SK-N-SH treated with all-trans-retinoic acid at 6 μM for 48 hours (cell line): ENCODE measurements at regions not wholly inside any gene's neighbourhood (a gene's known extent, or its start where the extent isn't known, plus 50 kb on each side); places are given as distances from the start of the nearest gene placed in this dataset.

Experiments used
- ATAC-seq: fragments of 200-7000 bp; cut with Tn5 transposase; 3 replicates; pipeline ENCODE4 v1.9.1; 2020; ENCODE audit warnings: mild to moderate bottlenecking, moderate library complexity
- ARNTL ChIP-seq: fragments of 450-650 bp; formaldehyde crosslinking; IDR thresholded peaks from 2 replicates; pipeline ENCODE4 v1.5.0; 2020; ENCODE audit warnings: low read depth, mild to moderate bottlenecking, moderate library complexity, borderline replicate concordance
- BACH2 ChIP-seq: fragments of 250-450 bp; sonication (Bioruptor Pico); IDR thresholded peaks from 2 replicates; pipeline ENCODE4 v1.9.0; 2021; ENCODE audit warnings: mild to moderate bottlenecking, borderline replicate concordance
- CREB5 ChIP-seq: fragments of 250-450 bp; sonication (Bioruptor Pico); IDR thresholded peaks from 2 replicates; pipeline ENCODE4 v1.5.1; 2020; ENCODE audit warnings: low read depth, mild to moderate bottlenecking, moderate library complexity
- CSDC2 ChIP-seq: fragments of 250-450 bp; sonication (Bioruptor Pico); IDR thresholded peaks from 2 replicates; pipeline ENCODE4 v1.5.0; 2020; ENCODE audit warnings: mild to moderate bottlenecking, moderate library complexity
- CSRNP3 ChIP-seq: fragments of 250-450 bp; sonication (Bioruptor Pico); IDR thresholded peaks from 2 replicates; pipeline ENCODE4 v1.5.1; 2021; ENCODE audit warnings: mild to moderate bottlenecking, moderate library complexity
- ESRRG ChIP-seq: fragments of 250-450 bp; sonication (Bioruptor Pico); IDR thresholded peaks from 2 replicates; pipeline ENCODE4 v1.6.1; 2021; ENCODE audit warnings: mild to moderate bottlenecking
- ISL1 ChIP-seq: fragments of 250-450 bp; sonication (Bioruptor Pico); IDR thresholded peaks from 2 replicates; pipeline ENCODE4 v2.1.2; 2022; ENCODE audit warnings: mild to moderate bottlenecking, moderate library complexity
- OSR1 ChIP-seq: fragments of 250-450 bp; sonication (Bioruptor Pico); IDR thresholded peaks from 2 replicates; pipeline ENCODE4 v1.8.0; 2022; ENCODE audit warnings: moderate library complexity, mild to moderate bottlenecking, inconsistent platforms
- PATZ1 ChIP-seq: fragments of 250-450 bp; sonication (Bioruptor Pico); IDR thresholded peaks from 2 replicates; pipeline ENCODE4 v1.8.0; 2020; ENCODE audit warnings: mild to moderate bottlenecking, moderate library complexity, borderline replicate concordance
- POU6F1 ChIP-seq: fragments of 250-450 bp; sonication (Bioruptor Pico); IDR thresholded peaks from 2 replicates; pipeline ENCODE4 v1.8.0; 2021; ENCODE audit warnings: low read depth, mild to moderate bottlenecking, moderate library complexity, borderline replicate concordance
- PPARA ChIP-seq: fragments of 250-450 bp; sonication (Bioruptor Pico); IDR thresholded peaks from 2 replicates; pipeline ENCODE4 v1.5.0; 2020; ENCODE audit warnings: mild to moderate bottlenecking, borderline replicate concordance
- RARB ChIP-seq: fragments of 250-450 bp; sonication (Bioruptor Pico); IDR thresholded peaks from 2 replicates; pipeline ENCODE4 v1.8.0; 2021; ENCODE audit warnings: mild to moderate bottlenecking, moderate library complexity
- SNAI2 ChIP-seq: fragments of 250-450 bp; sonication (Bioruptor Pico); IDR thresholded peaks from 2 replicates; pipeline ENCODE4 v1.5.0; 2020; ENCODE audit warnings: mild to moderate bottlenecking, moderate library complexity
- TCF4 ChIP-seq: fragments of 250-450 bp; sonication (Bioruptor Pico); IDR thresholded peaks from 2 replicates; pipeline ENCODE4 v1.8.0; 2021; ENCODE audit warnings: mild to moderate bottlenecking, moderate library complexity, borderline replicate concordance
- TOX ChIP-seq: fragments of 250-450 bp; sonication (Bioruptor Pico); IDR thresholded peaks from 2 replicates; pipeline ENCODE4 v1.8.0; 2021; ENCODE audit warnings: mild to moderate bottlenecking, moderate library complexity, borderline replicate concordance
- TSHZ2 ChIP-seq: fragments of 250-450 bp; sonication (Bioruptor Pico); IDR thresholded peaks from 2 replicates; pipeline ENCODE4 v1.5.0; 2020; ENCODE audit warnings: mild to moderate bottlenecking, moderate library complexity
- ZC3H10 ChIP-seq: fragments of 250-450 bp; sonication (Bioruptor Pico); IDR thresholded peaks from 2 replicates; pipeline ENCODE4 v1.5.1; 2021; ENCODE audit warnings: mild to moderate bottlenecking, moderate library complexity
- ZFP3 ChIP-seq: fragments of 250-450 bp; sonication (Bioruptor Pico); IDR thresholded peaks from 2 replicates; pipeline ENCODE4 v1.5.0; 2020; ENCODE audit warnings: mild to moderate bottlenecking, moderate library complexity
- ZFP30 ChIP-seq: fragments of 450-650 bp; formaldehyde crosslinking; IDR thresholded peaks from 2 replicates; pipeline ENCODE4 v1.5.0; 2022; ENCODE audit warnings: mild to moderate bottlenecking, moderate library complexity
- ZNF565 ChIP-seq: fragments of 450-650 bp; formaldehyde crosslinking; conservative IDR thresholded peaks from 2 replicates; pipeline ENCODE4 v1.5.0; 2020; ENCODE audit warnings: low read depth, mild to moderate bottlenecking, moderate library complexity
- ZNF70 ChIP-seq: fragments of 450-650 bp; formaldehyde crosslinking; IDR thresholded peaks from 2 replicates; pipeline ENCODE4 v1.5.0; 2020; ENCODE audit warnings: mild to moderate bottlenecking, moderate library complexity
- ZNF8 ChIP-seq: fragments of 450-650 bp; formaldehyde crosslinking; IDR thresholded peaks from 2 replicates; pipeline ENCODE4 v1.5.0; 2020; ENCODE audit warnings: mild to moderate bottlenecking, moderate library complexity

- TF ChIP-seq BACH2 (no peak), ZNF8 (CRISPR knock-in tag) (no peak), ISL1 (no peak), ZFP3 (CRISPR knock-in tag) (no peak), ZNF565 (no peak), SNAI2 (CRISPR knock-in tag) (no peak), ESRRG (CRISPR knock-in tag) (no peak), ZNF70 (CRISPR knock-in tag) (no peak), TSHZ2 (CRISPR knock-in tag) (no peak), CREB5 (CRISPR knock-in tag) (no peak), TCF4 (no peak), ZFP30 (no peak), PATZ1 (CRISPR knock-in tag) (no peak), OSR1 (no peak), TOX (no peak), RARB (CRISPR knock-in tag) (no peak), CSRNP3 (CRISPR knock-in tag) (no peak), CSDC2 (CRISPR knock-in tag) (no peak), ZC3H10 (CRISPR knock-in tag) (no peak), ARNTL (no peak)
- no peak for ATAC-seq
These were observed 421.7 kb upstream of the NUPR2 start for GRCh38 chr7:56537952-56538351.

GRCh38 chr7:56537477-56537876 is 421.3 kb upstream of the NUPR2 start:
- TF ChIP-seq CREB5 (CRISPR knock-in tag) (no peak), CSRNP3 (CRISPR knock-in tag) (no peak), ZNF70 (CRISPR knock-in tag) (no peak), PATZ1 (CRISPR knock-in tag) (no peak), TCF4 (no peak), ZNF565 (no peak), ZFP30 (no peak), PPARA (CRISPR knock-in tag) (no peak), TOX (no peak), OSR1 (no peak), ARNTL (no peak), BACH2 (no peak), ZFP3 (CRISPR knock-in tag) (no peak), SNAI2 (CRISPR knock-in tag) (no peak), POU6F1 (CRISPR knock-in tag) (no peak)
- no peak for ATAC-seq
